A549 (cell line): ENCODE measurements at regions not wholly inside any gene's neighbourhood (a gene's known extent, or its start where the extent isn't known, plus 50 kb on each side); places are given as distances from the start of the nearest gene placed in this dataset.

ENCODE experiments used
- ATAC-seq, 2 experiments: fragments of 200-7000 bp in 1 of 2; fragments of >200 bp in 1 of 2; cut with Nextera tagmentation in 1 of 2; cut with Tn5 transposase in 1 of 2; 3 replicates each; pipeline versions ENCODE4 v1.8.0 to v1.9.1; 2018 to 2020; ENCODE audit warnings: mild to moderate bottlenecking in 1 of 2, moderate library complexity in 1 of 2
- CTCF ChIA-PET: fragments of 300-600 bp; sonication (Branson Sonifier 250); formaldehyde crosslinking; extraction: SDS; loops from one replicate; lab custom pipeline; 2021; ENCODE audit warnings: antibody characterized with exemption, inconsistent platforms; lab: Yijun Ruan, JAX
- POLR2A ChIA-PET: fragments of 350-600 bp; formaldehyde crosslinking; extraction: SDS; loops from one replicate; lab custom pipeline; 2021; ENCODE audit warnings: antibody characterized with exemption, inconsistent platforms; lab: Yijun Ruan, JAX
- DNase-seq, 2 experiments: peaks; one replicate each; pipeline versions ENCODE4 v3.0.0 to v3.0.0-alpha.2; 2011 to 2016; ENCODE audit warnings: low read depth in 1 of 2, low spot score in 1 of 2
- FAIRE-seq: peaks from 2 replicates; lab custom pipeline; 2011; peaks lifted over from hg19 to GRCh38; lab: Jason Lieb, UNC
- H3K27ac ChIP-seq, 2 experiments: fragments of >200 bp; sonication (Bioruptor Twin); formaldehyde crosslinking; 3 replicates each; pipeline ENCODE4 v1.5.1; 2016 to 2017
- H3K4me1 ChIP-seq: fragments of >200 bp; sonication (Bioruptor Twin); formaldehyde crosslinking; 3 replicates; pipeline ENCODE4 v1.6.1; 2016
- H3K4me2 ChIP-seq: fragments of >200 bp; sonication (Bioruptor Twin); formaldehyde crosslinking; 3 replicates; pipeline ENCODE4 v1.6.1; 2016
- H3K4me3 ChIP-seq: fragments of >200 bp; sonication (Bioruptor Twin); formaldehyde crosslinking; 3 replicates; pipeline ENCODE4 v1.5.1; 2016
- H3K9me3 ChIP-seq: fragments of >200 bp; sonication (Bioruptor Twin); formaldehyde crosslinking; 3 replicates; pipeline ENCODE4 v1.6.1; 2016
- CBX8 ChIP-seq: fragments of 200-600 bp; sonication (generic); IDR thresholded peaks from 2 replicates; pipeline ENCODE4 v1.6.1; 2016
- CTCF ChIP-seq: fragments of >200 bp; sonication (Bioruptor Twin); formaldehyde crosslinking; IDR thresholded peaks from 3 replicates; pipeline ENCODE4 v1.5.1; 2016
- EHF ChIP-seq: fragments of 250-450 bp; sonication (Bioruptor Pico); IDR thresholded peaks from 2 replicates; pipeline ENCODE4 v1.5.0; 2020; ENCODE audit warnings: mild to moderate bottlenecking
- FOSL2 ChIP-seq, 2 experiments: fragments of 450-650 bp in 1 of 2; fragments of >200 bp in 1 of 2; sonication (Bioruptor Twin) in 1 of 2; formaldehyde crosslinking; IDR thresholded peaks; 2 replicates each; pipeline versions ENCODE4 v1.5.0 to v1.6.1; 2016 to 2020; ENCODE audit warnings: mild to moderate bottlenecking in 1 of 2, moderate library complexity in 1 of 2
- HDAC2 ChIP-seq: fragments of 200-600 bp; sonication (generic); IDR thresholded peaks from 2 replicates; pipeline ENCODE4 v1.6.1; 2016
- HMGXB4 ChIP-seq: fragments of 250-450 bp; sonication (Bioruptor Pico); IDR thresholded peaks from 2 replicates; pipeline ENCODE4 v1.5.0; 2021; ENCODE audit warnings: mild to moderate bottlenecking, moderate library complexity, borderline replicate concordance
- JUN ChIP-seq, 2 experiments: fragments of >200 bp; sonication (Bioruptor Twin); formaldehyde crosslinking; IDR thresholded peaks; 2 replicates in 1 of 2; 3 replicates in 1 of 2; pipeline ENCODE4 v1.6.1; 2016 to 2017
- MAX ChIP-seq: IDR thresholded peaks from 2 replicates; pipeline ENCODE4 v1.6.1; 2012
- NFE2L2 ChIP-seq: fragments of 150-350 bp; conservative IDR thresholded peaks from 2 replicates; pipeline ENCODE4 v1.6.1; 2014; ENCODE audit warnings: low read length
- NPAS2 ChIP-seq: fragments of 250-450 bp; sonication (Bioruptor Pico); IDR thresholded peaks from 2 replicates; pipeline ENCODE4 v1.8.0; 2022; ENCODE audit warnings: mild to moderate bottlenecking, moderate library complexity, borderline replicate concordance
- PHF8 ChIP-seq: fragments of 200-600 bp; sonication (generic); IDR thresholded peaks from 2 replicates; pipeline ENCODE4 v1.6.1; 2016; ENCODE audit warnings: low read depth, mild to moderate bottlenecking, antibody characterized with exemption, moderate library complexity, borderline replicate concordance
- POLR2A ChIP-seq: IDR thresholded peaks from 2 replicates; pipeline ENCODE4 v1.6.1; 2012; ENCODE audit warnings: mild to moderate bottlenecking, low read length
- RCOR1 ChIP-seq: fragments of 150-350 bp; IDR thresholded peaks from 2 replicates; pipeline ENCODE4 v1.6.1; 2014; ENCODE audit warnings: antibody characterized with exemption, low read length, low read depth
- REST ChIP-seq: fragments of 200-600 bp; sonication (generic); IDR thresholded peaks from 2 replicates; pipeline ENCODE4 v1.6.1; 2016; ENCODE audit warnings: antibody characterized with exemption, mild to moderate bottlenecking, moderate library complexity
- SMC3 ChIP-seq: fragments of >200 bp; sonication (Bioruptor Twin); formaldehyde crosslinking; IDR thresholded peaks from 3 replicates; pipeline ENCODE4 v1.6.1; 2018; ENCODE audit warnings: inconsistent platforms
- USF2 ChIP-seq: fragments of 450-650 bp; IDR thresholded peaks from 2 replicates; pipeline ENCODE4 v1.6.1; 2014; ENCODE audit warnings: antibody characterized with exemption
- ZNF302 ChIP-seq: fragments of 250-450 bp; sonication (Bioruptor Pico); IDR thresholded peaks from 2 replicates; pipeline ENCODE4 v1.9.0; 2021; ENCODE audit warnings: inconsistent platforms, mild to moderate bottlenecking, moderate library complexity
- WGBS: methylation state at CpG from one replicate; pipeline ENCODE4 v1.1.6; 2017; ENCODE audit errors: missing lambda C conversion rate; 5-methylcytosine and 5-hydroxymethylcytosine counted together
- TF ChIP-seq, protein P1 (sequence below): fragments of 250-450 bp; sonication (Bioruptor Pico); IDR thresholded peaks from 2 replicates; pipeline ENCODE4 v1.5.0; 2020; ENCODE audit warnings: low read depth, mild to moderate bottlenecking, moderate library complexity

GRCh38 chr14:52154992-52155650 lies 86.3 kb upstream of the NID2 start:
- ChIA-PET POLR2A (no interaction called here), CTCF (no interaction called here)
- Histone ChIP-seq H3K27ac (no peak overlapping the region), H3K4me1 (no peaks in the 10 kb centered on the region), H3K4me2 (no peak overlapping the region), H3K9me3 (no peaks in the 10 kb centered on the region), H3K4me3 (no peak overlapping the region)
- no peak for ATAC-seq
- TF ChIP-seq USF2 (no peak), MAX (no peak), REST (no peak), SMC3 (no peak), POLR2A (no peak), CBX8 (no peak), HMGXB4 (CRISPR knock-in tag) (no peak), NPAS2 (CRISPR knock-in tag) (no peak), ZNF302 (CRISPR knock-in tag) (no peak), HDAC2 (no peak), FOSL2 (IDR thresholded peaks at IDR 0.05) (no peak), FOSL2 (CRISPR knock-in tag; IDR thresholded peaks at IDR 0.05) (no peak), RCOR1 (no peak), PHF8 (no peak)
- TF ChIP-seq, protein P1, sequence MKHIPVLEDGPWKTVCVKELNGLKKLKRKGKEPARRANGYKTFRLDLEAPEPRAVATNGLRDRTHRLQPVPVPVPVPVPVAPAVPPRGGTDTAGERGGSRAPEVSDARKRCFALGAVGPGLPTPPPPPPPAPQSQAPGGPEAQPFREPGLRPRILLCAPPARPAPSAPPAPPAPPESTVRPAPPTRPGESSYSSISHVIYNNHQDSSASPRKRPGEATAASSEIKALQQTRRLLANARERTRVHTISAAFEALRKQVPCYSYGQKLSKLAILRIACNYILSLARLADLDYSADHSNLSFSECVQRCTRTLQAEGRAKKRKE (CRISPR knock-in tag), result no peak
- no peak for DNase-seq
- 49% methylated on average over 4 of the region's 4 CpGs for WGBS
- no peak for FAIRE-seq

- FAIRE-seq, result no peak
- 6% methylated on average over 1 of the region's 1 CpG for WGBS
- no peak overlapping the region for H3K4me3 ChIP-seq
- H3K27ac ChIP-seq, result no peak overlapping the region
- H3K4me1 ChIP-seq, result no peaks in the 10 kb centered on the region
- ATAC-seq, result no peak
- CTCF ChIA-PET, result interaction anchor here (1.2 to 1.3 kb wide), 2 partner anchors 18 to 137 kb away, joined by 3 read pairs; no protein-coding TSS in a partner anchor
- POLR2A ChIA-PET, result no interaction called here
- no peaks in the 10 kb centered on the region for H3K9me3 ChIP-seq
- DNase-seq, result no peak
- no peak overlapping the region for H3K4me2 ChIP-seq
- TF ChIP-seq CTCF, result no peak
- no peak for TF ChIP-seq USF2
- no peak for TF ChIP-seq HDAC2
- TF ChIP-seq JUN (IDR thresholded peaks at IDR 0.05), result no peak
- TF ChIP-seq REST, result no peak
- no peak for TF ChIP-seq NFE2L2
- no peak for TF ChIP-seq EHF (CRISPR knock-in tag)
Measured at GRCh38 chr14:52153939-52154338, 85.1 kb upstream of the NID2 start.
